Esophagus mucosa (tissue), 1 donor: ENCODE measurements at regions not wholly inside any gene's neighbourhood (a gene's known extent, or its start where the extent isn't known, plus 50 kb on each side); places are given as distances from the start of the nearest gene placed in this dataset.
"Not testable (repeated sequence)": the region's sequence is repeated elsewhere in the genome, so short reads cannot be mapped to it uniquely, and the experiment has no call there.

Experiments
- ATAC-seq: fragments of 200-7000 bp; cut with Tn5 transposase; one replicate; pipeline ENCODE4 v1.9.1; 2020
- donor health status: DM: yes; HTN: yes; CAD: no.

DNA sequence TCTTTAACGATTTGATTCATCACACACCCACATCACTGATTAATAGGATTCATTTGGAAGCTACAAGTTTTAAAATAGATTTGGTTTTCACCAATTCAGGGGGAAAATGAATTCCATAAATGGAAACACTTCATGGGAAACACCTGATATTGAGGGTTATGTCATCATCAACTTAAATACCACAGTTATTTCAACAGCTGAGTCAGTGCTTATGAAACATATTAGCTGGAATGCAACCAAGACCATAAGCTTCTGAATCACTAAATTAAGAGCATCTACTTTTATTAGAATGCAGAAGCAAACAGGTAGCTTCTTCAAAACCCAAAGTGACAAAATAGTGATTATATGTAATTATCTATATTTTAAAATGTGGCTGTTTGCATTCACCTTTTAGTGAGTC lies 207.8 kb upstream of the DCAF8L1 start:
- ATAC-seq = peak; percentile 71

DNA sequence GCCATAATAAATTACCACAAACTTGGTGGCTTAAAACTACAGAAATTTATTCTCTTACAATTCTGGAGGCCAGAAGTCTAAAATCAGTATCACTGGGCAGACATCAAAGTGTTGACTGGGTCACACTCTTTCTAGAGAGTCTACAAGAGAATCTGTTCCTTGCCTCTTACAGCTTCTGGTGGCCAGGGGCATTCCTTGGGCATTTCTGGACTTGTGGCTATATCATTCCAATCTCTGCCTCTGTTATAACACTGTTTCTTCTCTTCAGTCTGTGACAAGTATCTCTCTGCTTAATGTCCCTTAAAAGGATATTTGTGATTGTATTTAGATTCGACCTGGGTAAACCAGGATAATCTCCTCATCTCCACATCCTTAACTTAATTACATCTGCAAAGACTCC lies 207.3 kb upstream of the DCAF8L1 start:
- ATAC-seq = no peak

DNA sequence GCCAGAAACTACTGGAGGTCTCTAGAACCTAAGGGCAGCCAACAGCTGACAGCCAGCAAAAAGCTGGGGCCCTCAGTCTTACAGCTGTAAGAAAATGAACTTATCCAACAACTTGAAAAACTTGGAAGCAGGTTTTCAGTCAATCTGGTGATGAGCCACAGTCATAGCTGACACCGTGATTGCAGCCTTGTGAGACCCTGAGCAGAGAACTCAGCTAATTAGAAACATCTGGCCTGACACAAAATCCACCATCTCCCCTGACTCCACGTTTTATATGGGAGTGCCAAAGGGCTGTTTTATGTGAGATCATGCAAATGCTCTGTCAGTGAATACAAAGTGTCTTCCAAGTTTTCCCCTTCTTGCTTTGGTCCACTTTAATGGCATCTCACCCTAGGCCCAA lies 198.8 kb upstream of the DCAF8L1 start:
- ATAC-seq = no peak

DNA sequence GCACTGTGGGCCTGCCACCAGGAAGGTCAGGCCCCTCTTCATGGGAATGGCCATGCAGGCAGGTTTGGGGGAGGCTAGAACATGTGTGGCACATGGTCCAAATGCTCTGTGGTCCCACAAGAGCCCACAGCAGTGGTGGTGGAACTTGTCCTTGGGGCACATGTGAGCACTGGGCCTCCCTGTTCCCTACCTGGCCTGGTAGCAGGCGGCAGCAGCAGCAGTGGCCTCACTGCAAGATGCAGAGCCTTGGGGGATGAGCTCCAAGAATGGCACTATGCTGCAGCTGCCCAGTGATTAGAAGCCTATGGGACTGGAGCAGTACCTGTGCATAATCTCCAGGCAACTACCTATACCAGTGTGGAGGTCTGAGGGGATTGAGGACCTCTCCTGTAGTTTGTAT lies 197.0 kb upstream of the DCAF8L1 start:
- ATAC-seq = peak; percentile 11

DNA sequence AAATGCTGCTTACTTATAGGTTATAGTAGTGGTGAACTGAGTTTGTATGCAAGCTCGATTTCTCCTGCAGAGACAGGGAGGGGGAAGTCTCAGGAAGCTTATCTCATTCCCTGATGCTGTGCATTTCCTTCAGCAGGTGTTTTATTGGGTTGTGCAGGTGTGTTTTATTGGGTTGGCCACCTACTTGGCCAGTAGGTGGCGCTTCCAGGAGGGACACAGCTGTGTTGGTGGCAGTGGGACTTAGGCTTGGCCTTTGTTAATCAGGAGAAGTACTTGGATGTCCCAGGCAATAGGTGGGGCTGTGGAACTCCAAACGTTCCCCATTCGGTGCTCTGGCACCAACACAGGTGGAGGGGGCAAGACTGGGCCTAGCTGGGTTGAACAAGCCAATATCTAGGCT lies 196.0 kb upstream of the DCAF8L1 start:
- no peak for ATAC-seq

DNA sequence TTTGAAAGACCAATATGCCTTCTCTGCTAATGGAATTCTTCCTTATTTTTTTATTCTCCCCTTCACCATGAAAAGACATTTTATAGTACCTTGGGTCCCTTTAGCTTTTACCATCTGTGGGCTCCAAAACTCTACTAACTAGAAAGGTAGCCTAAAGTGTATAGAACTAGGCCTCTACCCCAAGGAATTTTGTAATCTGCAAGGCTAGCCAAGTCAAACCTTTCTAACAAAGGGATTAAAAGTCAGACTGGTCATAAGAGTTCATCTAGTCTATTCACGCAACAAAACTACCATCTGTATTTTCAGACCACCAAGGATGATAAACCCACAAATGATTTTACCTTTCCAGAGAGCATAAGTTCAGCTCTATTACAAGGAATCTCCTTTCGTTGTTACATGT lies 189.5 kb upstream of the DCAF8L1 start:
- no peak for ATAC-seq

DNA sequence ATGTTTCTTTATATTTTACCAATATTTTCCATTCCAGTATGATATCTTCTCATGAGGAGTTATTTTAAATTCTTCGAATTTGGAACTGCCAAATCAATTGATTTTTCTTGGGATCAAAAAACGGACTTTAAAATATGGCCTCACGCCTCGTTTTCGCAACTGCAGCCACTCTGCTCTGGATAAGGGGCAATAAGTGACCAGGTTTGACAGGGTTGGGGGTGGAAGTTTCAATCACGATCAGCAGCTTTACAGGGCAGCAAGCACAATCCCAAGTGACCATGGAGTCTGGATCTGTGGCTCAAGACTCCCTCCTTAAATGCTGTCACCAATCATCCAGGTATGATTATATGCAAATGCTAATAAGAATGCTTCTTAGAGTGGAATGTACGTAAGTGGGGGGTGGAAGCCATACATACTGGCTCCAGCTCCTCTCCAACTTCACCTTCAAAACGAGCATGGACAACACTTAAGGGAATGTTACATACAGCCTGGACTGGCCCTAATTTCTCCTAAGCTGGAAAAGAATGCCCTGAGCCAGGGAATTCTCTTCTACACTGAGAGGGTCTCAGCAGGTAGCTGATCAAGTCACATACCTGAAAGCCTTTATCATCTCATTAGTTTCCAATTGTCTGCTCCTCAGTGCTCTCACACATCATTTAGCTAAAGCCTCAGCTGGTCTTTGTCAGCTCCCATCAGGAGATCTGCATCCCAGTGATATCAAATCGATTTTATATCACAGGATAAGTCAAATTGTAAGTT lies 176.9 kb upstream of the DCAF8L1 start:
- ATAC-seq = no peak

DNA sequence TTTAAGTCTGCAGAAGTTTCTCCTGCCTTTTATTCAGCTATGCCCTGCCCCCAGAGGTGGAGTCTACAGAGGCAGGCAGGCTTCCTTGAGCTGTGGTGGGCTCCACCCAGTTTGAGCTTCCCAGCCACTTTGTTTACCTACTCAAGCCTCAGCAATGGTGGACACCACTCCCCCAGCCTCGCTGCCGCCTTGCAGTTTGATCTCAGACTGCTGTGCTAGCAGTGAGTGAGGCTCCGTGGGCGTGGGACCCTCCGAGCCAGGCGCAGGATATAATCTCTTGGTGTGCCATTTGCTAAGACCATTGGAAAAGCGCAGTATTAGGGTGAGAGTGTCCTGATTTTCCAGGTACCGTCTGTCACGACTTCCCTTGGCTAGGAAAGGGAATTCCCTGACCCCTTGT lies 171.0 kb upstream of the DCAF8L1 start:
- ATAC-seq = not testable (repeated sequence)

DNA sequence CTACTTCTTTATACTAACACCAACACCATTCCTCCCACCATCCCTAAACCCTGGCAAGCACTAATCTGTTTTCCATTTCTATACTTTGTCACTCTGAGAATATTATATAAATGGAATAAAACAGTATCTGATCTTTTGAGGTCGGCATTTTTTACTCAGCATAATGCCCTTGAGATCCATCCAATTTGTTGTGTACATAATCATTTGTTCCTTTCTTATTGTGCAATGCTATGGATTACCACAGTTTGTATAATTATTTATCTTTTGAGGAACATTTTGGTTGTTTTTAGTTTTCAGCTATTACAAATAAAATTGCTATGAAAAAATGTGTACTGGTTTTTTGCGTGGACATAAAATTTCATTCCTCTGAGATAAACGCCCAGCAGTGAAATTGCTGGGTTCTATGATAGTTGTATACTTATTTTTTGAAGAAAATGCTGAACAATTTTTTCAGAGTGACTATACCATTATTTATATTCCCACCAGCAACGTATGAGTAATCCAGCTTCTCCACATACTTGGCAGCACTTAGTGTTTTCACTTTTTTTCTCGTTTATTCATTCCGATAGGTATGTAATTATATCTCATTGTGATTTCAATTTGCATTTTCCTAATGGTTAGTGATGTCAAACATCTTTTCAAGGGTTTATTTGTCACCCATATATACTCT lies 154.3 kb upstream of the DCAF8L1 start:
- ATAC-seq = no peak

DNA sequence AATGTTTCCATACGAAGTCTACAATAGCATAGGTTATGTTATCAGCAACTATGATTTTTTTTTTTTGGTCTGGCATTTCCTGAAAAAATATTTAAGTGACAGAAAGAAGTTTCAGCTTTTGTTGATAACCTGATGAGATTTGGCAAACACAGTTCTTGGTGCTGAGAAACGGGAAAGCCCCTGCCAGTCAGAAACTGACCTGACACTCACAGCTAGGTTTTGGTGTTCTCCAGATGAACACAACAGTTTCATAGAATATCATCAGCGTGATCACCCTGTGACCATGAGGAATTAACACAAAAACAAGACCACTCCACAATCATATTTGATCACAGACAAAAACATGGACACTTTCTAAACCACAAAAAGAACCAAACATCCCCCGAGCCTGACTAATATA lies 152.5 kb upstream of the DCAF8L1 start:
- ATAC-seq = no peak

DNA sequence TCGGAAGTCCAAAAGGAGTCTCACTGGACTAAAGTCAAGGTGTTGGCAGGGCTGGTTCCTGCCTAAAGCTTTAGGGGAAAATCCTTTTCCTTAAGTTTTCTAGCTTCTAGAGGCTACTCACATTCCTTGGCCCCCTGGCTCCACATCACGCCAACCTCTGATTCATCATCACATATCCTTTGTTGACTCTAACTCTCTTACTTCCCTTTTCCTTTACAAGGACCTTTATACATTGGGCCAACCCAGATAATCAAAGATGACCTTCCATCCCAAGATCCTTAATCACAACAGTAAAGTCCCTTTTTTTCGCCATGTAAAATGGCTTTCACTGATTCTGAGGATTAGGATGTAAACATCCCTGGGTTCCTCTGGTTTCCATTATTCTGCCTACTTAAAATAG lies 146.4 kb upstream of the DCAF8L1 start:
- ATAC-seq = no peak

DNA sequence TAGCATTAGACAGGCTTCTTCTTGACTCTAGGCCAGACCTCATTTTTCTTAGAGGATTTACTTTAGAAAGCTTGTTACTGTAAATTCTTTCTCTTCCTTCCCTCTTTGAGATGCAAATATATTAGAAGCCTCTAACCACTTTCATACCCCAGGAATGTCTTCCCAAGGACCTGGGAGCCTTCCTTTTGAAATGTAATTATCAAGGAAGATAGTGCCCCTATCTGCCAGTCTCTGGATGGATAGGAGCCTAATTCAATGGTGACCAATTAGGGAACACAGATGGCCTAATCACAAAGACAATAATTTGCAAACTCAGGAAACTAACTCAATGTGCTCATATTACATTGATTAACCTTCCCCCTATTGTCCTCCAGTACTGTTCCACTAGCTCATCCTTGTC lies 145.6 kb upstream of the DCAF8L1 start:
- ATAC-seq = no peak

DNA sequence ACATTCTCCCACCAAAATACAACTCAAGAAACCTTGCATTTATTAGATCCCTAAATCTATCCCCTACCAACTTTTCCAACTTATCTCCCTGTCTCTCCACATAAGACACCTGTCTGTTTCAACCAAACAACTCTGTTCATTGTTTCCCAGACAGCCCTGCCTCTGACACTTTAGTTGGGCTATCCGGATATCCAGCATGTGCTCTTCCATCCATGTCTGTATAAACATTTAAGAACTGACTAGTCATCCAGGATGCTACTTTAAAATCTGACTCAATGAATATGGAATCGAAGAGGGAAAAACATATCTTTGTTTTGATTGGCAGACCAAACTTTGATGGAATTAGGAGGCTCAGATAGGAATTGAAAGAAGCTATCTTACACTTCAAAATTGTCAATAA lies 143.2 kb upstream of the DCAF8L1 start:
- no peak for ATAC-seq

DNA sequence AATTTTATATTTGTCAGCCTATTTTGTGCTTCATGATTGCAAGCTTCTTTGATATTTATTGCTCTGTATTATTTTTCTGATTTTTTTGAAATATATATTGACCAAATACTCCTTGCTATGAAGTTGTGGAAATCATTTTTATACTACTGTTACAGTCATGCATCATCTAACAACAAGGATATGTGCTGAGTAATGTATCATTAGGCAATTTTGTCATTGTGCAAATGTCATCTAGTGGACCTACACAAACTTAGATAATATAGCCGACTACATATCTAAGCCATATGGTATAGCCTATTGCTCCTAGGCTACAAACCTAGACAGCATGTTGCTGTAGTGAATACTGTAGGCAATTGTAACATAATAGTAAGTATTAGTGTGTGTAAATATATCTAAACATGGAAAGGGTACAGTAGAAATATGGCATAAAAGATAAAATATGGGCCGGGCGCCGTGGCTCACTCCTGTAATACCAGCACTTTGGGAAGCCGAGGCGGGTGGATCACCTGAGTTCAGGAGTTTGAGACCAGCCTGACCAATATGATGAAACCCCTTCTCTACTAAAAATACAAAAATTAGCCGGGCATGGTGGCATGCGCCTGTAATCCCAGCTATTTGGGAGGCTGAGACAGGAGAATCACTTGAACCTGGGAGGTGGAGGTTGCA lies 139.5 kb upstream of the DCAF8L1 start:
- not testable (repeated sequence) for ATAC-seq

DNA sequence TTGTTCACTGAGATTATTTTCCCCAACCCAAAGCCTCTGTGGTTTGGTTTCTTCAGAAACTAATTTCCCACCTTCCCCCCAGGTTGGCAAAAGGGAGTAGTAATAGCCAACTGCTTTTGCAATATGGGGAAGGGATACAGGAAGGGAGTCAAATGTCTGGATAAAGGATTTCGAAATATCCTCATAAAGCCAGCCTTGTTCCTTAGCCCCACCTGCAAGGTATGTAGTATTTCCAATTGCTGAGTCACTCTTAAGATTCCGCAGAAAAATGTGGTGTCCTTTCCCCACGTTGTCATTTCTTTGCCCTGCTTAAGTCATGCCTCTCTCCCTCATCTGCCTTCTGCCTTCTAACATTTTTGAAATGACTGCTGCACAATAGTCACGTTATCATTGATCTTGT lies 138.8 kb upstream of the DCAF8L1 start:
- ATAC-seq = peak; percentile 29

DNA sequence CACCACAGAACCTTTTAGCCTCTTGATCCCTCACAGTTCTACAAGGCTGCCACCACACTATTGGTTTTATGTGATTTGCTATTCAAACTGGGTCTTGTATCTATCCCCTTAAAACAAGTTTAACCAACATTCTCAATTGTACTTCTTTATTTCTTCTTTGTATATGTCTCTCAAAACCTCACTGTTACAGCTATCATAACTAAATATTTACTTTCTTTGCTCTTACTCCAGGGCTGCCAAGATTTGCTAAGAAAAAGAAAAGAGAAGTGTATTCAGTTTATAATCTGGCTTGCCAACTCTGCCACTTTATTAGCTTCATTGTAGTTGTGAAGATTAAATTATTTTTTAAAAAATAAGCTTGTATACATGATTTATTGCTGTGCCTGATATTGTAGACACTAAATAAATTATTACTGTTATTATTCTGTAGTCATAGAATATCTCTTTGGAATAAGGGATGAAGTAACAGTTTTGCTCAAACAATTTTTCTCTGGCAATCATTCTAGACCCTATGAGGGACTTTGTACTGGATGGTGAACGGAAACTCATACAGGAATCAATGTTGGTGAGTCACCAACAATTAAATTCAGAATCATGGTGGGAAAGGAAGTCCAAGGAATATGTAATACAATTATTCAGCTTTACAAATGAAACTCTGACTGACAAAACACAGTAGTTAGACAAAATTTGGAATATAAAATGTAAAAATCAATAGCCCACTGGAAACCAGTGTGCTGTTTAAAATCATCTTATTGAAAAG lies 127.1 kb upstream of the DCAF8L1 start:
- ATAC-seq = no peak

DNA sequence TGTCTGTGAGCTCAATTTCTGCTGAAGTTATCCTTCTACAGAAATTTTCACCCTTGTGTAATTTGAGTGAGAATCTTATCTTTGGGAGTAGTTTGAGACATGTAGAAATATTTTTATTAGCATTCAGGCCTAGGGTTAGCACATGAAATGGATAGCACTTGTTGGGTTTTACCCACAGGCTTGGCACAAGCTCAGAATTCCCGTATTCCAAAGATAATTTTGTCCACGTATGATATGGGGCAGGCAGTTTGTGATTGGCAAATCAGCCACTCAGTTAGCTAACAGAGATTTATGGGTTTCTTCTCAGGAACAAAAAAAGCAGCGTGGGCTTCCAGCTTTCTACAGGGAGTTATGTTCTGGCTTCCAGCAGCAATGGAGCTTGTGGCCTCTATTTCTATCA lies 117.9 kb upstream of the DCAF8L1 start:
- ATAC-seq = no peak

DNA sequence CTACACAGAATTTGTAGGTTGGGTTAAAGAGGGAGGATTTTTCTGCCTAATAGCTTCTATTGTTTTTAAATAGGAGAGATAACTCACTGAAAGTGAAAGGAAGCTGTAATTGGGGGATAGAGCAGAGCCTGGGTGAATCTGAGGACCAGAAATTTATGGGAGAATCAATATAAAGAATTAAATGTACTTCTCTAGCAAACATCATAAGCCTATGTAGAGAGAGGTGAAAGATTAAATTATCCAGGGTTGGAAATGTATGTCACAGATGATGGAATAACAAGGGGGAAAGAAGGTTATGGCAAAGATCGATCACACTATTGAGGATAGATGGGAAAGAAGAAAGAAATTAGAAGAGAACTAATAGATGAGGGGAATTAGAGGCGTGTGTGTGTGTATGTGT lies 104.4 kb upstream of the DCAF8L1 start:
- no peak for ATAC-seq

DNA sequence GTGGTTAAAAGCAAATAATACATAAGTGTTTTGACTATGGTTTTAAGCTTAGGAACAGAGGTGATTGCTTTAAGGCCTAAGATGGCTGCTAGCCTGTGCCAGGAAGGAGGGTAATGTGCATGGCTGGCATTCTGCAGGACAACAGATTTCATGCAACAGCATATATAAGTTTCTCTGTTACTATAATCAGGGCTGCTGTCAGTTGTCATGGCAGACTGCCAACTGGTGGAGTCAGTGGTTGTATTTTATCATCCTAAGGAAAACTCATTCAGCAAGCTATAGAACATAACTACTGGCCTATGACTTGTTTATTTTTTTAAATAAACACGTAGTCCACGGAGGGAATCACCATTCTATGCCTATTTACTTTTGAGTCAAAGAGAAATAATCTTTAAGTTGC lies 77.7 kb upstream of the DCAF8L1 start:
- no peak for ATAC-seq

DNA sequence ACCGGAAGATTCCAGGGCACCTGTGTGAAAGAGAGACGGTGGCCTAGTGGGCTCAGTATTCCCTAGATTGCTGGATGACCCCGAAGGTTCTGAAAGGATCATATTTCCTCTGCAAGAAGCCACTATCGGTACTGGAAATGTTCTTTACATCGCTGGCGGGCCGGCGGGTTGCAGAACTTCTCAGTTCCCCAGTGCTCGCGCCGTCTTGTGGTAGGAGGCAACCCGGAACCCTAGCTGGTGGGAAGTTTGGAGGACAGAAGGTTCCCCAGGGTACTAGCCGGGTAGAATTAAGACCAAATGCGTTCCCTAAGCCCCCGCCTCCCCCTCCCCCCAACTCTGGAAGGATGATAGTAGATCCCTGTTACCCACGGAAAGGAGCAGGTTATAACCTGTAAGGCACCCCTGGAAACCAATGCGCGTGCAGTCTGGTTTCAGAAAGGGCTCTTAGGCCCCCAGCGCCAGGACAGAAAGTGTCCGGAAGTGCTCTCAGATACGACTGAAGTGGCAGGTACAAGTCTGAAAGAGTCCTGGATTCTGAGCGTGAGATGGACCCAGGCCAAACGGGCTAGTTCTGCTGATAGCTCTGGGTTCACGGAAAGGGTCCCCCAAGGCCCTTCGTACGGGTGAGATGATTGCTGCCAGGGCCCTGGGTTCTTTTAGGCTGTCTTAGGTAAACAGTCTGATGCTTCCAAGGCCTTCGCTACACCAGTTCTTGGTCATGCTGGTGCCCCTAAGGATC lies 61.7 kb upstream of the DCAF8L1 start:
- no peak for ATAC-seq

DNA sequence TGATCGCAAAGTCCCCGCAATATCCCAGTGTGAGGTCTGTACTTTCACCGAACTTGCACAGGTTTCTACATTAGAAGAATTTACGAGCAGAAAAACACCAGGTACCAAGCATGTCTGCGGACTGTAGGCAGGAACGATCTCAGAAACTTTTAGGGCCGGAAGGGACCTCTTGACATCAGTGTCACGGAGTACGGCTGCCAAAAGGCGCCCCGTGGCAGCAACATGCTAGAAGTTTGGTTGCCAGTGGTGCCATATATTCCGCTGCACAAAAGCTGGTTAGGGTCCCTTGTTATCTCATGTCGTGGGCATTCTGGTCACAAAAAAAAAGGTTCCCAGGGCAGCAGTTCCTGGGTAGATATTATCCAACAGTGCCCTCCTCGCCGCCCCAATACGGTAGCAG lies 61.0 kb upstream of the DCAF8L1 start:
- ATAC-seq = no peak

DNA sequence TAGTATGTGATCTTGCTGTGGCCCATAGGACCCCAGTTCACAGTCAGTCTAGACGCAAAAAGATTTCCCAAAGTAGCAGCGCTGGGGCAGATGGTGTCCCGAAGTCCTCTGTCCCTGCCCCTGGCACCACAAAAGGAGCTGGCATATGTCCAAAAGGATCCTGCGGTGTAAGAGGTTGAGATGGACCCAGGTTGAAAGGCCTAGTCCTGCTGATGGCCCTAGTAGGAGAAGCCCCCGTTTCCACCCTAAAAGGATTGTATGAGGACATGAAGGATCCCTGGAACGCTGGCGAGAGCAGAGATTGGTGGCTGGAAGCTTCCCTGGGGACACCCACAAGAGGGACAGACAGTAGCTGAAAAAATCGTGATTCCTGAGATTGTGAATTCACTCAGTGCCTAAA lies 58.0 kb upstream of the DCAF8L1 start:
- no peak for ATAC-seq
